ENCODE measurements at regions not wholly inside any gene's neighbourhood (a gene's known extent, or its start where the extent isn't known, plus 50 kb on each side); places are given as distances from the start of the nearest gene placed in this dataset.
A peak's percentile ranks its signal among the peaks of the same experiment; 100 is the strongest.

DNA sequence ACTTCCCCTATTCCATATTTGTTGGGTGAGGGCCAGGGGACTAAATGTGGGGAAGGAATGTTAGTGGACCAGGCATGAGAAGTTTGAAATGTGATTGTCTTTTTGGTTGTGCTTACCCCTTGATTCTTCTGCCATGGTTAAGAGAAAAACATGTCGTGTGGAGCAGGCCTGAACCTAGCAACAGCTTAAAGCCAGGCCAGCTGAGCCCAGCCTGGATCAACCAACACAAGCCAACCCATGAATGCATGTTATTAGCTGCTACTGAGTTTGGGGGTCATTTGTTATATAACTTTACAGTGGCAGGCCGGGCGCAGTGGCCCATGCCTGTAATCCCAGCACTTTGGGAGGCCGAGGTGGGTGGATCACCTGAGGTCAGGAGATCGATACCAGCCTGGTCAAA, 52.4 kb upstream of the TRIO start:
- no peak for DNase-seq

DNA sequence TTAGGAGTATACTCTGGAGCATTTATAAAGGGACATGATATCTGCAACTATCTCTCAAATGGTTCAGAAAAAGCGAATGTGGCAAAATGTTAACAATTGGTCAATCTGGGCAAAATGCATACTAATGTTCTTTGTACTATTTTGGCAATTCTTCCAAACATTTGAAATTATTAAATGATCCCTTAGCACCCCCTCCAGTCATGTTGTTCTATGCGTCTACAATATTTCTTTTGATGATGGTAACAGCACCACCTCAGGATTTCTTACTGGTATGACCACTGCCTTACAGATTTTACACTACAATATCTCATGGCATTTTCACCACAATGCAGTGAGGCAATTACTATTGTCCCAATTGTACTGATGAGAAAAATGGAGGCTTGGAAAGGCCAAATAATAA, 52.9 kb upstream of the TRIO start:
- DNase-seq: no peak

DNA sequence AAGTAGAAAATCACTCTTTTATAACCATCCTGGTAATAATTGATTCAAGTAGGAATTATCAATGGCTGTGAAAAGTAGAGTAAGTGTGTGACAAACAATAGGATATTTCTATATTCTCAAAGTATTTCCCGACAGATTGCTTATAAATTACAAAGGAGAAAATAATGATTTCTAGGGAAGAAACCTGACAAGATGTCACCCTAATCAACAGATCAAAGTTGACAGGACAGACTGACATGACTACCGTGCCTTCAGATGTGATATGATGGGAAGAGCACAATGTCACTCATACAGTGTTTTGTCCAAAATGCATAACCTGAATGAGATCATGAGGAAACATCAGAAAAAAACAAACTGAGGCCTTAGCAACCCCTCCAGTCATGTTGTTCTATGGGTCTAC, 53.9 kb upstream of the TRIO start:
- DNase-seq: no peak

DNA sequence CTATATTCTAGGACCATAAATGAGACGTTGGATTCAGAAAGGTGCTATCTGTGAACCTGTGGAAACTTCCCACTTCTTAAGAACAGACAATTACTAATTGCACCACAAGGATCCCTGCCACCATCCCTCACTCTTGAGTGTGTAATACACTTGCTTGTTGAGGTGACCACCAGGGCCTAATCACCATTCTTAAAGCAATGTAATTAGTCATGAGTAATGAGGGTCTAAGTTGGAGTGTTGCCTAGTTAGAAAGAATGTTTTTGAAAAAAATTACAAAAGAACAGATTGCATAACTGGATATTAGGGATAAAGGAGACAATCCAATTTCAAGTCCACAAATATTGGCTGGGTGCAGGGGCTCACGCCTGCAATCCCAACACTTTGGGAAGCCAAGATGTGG, 56.9 kb upstream of the TRIO start:
- no peak for DNase-seq

DNA sequence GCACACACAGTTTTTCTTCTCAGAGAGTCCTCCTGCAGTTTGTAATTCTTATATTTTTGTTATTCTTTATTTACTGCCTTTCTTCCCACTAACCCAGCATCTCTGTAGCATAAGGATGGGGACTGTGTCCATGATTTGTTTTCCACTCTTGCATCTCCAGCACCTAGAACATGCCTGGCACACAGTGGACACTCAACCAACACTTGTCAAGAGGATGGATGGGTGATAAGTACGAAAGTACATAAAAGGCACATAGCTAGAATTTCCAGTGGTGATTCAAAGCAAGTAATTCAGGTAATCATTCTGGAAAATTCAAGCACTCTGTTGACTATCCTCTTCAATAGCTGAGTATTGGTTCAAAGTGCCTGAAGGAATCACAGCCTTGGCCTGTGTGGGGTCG, 60.2 kb upstream of the TRIO start:
- no peak for DNase-seq

DNA sequence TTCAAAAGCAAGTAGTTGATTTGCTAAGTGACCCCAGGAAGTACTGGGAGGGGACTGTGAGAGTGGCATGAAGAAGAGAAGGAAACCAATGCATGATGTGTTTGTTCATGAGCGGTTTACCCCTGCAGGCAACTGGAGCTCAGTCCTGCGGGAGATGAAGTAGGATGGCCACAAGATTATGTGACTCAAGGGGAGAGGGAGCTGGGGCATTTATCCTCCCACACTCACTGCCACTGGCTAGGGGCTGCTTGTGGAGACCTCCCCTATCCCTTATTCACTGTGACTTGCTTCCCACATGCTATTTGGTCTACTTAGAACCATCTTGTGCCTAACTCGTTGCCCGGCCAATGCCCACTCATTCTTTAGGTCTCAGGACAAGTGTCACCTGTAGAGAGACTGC, 60.6 kb upstream of the TRIO start:
- no peak for DNase-seq

DNA sequence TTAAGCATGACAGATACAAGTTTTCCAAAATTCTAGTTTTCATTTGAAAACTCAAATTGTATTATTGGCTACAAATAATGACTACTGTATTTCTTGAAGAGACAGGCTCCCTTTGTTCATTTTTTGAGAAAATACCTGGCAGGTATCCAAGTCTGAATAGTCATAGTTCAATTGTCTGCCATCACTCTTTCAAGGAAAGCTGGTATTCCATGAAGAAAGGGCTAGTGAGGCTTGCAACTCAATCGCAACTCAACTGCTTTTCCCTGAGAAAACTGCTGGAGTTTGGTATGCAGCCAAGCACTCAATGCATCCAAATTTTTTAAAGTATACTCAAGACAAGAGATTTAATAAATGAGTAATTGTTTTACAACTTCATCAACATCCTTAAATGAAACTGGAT, 61.4 kb upstream of the TRIO start:
- DNase-seq: no peak

DNA sequence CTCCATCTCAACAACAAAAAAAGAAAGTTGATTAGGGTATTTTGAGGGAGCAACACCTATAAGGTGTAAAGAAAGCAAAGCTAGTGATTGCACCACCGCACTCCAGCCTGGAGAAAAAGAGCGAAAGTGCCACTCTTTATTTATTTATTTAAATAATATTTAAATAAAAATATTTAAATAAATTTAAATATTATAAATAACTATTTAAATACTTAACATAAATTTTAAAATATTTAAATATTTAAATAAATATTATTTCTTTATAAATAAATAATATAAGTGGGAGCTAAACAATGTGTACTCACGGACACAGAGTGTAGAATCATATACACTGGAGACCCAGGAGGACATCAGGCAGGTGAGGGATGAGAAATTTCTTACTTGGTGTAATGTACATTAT, 64.4 kb upstream of the TRIO start:
- no peak for DNase-seq

DNA sequence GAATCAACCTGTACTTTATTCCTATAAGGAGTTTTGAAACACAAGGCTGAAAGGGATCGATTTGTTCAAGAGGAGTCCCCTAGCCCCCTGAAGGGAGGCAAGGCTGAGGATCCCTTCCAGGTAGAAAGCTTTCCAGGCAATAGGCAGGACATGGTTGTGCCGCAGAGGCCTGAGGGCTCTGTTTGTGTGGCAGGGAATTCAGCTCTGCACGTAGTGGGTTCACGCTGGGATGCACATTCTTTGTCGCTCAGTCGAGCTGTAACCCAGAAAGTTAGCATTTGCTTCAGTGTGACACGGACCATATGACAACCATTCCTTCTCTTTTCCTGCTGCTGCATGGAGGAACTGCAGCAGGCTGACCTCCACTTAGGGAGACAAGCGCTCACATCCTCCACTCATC, 65.6 kb upstream of the TRIO start:
- DNase-seq: no peak

DNA sequence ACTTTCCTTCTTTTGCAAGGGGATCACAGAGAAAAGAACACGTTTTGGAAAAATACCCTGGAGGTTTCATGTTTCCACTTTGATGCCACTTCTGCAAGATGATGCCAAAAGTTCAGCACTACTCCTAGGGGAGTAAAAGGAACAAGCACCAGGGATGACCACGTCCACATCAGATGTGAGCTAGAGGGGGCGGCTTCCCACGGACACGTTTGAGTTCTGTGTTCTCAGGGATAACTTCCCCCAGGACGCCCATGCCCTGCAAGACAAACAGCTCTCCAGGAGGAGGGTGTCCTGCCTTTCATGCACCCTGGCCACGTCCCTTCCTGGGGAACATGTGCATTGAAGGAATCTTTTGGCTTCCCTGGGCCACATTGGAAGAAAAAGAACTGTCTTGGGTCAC, 66.6 kb upstream of the TRIO start:
- no peak for DNase-seq

DNA sequence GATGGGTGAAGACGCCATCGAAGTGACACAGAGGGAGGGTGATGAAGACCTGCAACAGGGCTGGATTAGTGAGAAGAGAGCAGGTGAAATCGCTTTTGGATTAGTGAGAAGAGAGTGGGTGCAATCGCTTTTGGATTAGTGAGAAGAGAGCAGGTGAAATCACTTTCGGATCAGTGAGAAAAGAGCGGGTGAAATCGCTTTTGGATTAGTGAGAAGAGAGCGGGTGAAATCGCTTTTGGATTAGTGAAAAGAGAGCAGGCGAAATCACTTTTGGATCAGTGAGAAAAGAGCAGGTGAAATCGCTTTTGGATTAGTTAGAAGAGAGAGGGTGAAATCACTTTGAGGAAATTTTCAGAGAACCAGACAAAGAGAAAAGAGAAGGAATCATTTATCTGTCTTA, 67.2 kb upstream of the TRIO start:
- no peak for DNase-seq

DNA sequence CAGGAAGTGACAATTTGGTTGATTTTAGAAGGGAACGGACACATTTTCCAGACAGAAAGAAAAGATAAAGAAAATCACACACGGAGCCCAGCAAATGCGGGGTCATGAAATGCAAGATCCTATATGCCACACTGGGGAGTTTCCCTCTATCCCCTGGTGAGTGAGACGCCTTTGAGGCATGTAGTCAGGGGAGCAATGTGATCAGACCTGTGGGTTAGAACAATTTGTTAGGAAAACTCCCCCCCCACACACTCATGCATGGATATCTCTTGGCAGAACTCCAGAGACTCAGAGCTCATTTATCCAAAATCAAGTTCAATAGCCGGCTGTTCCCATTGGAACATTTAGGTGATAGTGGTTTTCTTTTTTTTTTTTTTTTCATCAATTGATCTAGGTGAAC, 71.7 kb upstream of the TRIO start:
- DNase-seq: no peak

DNA sequence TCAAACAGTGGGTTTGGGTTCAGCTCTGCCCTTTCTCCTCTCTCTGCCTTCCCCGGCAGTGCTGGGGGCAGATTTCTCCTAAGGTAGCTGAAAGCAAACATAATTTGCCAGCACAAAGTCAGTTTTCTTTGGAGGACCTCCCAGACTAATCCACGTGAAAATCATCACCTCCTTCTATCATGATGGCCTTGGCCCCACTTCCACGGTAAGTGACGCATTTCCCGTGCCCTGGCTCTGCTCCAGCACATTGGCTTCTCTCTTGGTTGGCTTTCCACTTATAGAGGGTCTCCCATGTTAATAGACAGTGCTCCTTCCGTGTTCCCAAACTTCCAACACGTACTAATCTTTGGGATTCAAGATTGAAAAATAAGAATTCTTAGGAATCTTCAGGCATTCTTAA, 74.1 kb upstream of the TRIO start:
- no peak for DNase-seq

DNA sequence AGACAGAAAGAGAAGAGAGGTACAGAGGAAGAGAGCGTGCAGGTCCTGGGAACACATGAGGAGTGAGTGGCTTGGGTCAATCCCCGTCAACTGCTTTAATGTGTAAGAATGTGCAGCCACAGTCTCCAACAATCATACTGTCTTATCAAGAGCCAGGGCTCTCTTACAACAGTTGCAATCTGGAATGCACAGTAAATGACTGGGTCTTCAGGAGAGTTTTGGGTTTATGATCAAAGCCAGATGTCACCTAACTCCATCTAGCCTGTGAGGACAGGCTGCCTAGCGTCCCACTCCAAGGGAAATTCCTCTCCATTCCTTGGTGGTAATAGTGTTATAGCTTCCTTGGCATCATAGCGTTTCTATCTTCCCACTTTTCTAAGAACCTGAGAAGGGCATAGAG, 75.0 kb upstream of the TRIO start:
- no peak for DNase-seq

DNA sequence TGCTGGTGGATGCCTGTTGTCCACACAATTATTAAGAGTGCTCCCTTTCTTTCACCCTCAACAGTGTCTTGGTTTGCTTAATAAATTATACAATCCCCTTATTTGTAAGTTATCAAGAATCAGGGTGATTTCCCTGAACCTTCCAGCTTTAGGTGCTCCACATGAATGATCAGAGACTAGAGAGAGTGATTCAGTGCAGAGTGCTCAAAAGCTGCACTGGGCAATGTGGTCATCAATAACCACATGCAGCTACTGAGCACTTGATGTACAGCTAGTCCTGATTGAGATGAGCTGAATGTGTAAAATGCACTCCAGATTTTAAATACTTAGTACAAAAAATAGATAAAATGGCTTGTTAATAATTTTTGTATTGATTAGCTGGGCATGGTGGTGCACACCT, 76.8 kb upstream of the TRIO start:
- DNase-seq: no peak

DNA sequence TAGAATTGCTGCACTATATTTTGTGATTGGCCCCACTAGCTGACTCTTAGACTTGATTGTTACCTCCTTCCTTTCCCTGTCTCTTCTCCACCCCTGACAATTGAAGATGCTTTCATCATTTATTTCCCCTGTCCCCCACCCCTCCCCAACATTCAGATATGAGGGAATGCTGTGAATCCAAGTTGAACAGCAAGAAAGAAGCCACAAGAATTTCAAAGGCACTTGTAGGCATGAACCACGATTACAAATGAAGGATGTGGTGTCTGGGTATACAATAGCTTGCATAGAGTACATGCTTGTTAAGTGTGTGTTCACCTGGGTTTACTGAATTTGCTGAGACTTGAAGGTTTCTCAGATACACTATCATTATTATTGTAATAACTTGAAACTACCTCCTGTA, 78.3 kb upstream of the TRIO start:
- DNase-seq: no peak

DNA sequence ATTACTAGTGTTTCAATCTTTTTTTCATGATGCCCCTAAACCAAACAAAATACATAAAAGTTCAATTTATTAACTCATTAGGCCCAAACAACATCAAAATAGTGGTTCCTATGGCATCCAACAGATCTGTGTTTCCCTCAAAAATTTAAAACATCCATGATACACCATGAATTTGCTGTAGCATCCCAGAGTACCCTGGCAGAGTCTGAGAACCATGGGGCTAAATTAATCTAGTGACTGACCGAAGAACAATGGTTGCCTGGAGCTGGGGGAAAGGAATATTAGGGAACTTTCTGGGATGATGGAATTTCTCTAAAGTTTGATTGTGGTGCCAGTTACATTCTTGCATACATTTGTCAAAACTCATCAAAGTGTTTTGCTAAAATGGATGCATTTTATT, 79.5 kb upstream of the TRIO start:
- no peak for DNase-seq

DNA sequence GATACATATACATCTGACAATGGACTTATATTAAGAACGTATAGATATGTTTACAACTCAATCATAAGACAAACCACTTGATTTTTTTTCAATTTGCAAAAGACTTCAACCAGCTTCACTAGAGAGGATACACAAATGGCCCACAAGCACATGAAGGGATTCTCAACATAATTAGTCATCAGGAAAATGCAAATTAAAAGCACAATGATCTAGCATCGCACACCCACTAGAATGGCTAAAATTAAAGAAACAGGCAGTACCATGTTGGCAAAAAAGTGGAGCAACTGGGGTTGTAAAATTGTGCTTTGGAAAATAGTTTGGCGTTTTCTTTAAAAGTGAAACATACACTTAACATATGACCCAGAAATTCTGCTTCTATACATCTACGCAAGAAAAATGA, 80.0 kb upstream of the TRIO start:
- DNase-seq: no peak

DNA sequence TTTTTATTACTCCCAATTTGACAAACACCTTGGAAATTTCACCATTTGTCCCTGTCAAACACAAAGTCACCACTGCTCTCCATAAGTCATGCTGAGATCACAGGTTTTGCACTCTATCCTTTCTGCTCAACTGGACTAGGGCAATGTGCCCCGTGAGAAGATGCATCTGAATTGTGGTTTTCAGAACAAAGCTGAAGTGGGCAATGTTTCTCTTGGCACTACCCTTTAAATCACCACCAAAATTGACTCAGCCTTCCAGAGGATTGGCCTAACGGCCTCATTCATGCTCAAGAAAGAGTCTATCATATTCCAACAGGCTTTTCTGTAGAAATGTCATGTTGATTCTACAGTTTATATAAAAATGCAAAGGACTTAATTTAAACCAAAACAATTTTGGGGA, 81.0 kb upstream of the TRIO start:
- DNase-seq: no peak

DNA sequence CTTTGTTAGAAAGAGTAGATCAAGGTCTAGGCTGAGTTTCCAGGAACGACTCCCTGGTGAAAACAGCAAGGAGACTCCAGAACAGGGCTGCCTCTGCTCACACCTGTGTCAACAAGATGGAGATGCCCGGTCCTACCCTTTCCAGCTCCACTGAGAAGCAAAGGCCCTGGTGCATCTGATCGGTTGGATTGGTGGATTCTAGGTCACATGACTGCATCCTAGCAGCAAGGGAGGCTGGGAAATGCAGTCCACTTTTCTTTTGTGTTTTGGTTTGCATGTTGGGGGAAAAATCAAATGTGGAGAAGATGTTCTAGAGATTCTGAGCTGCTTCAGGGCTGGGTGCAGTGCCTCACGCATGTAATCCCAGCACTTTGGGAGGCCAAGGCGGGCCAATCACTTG, 82.0 kb upstream of the TRIO start:
- no peak for DNase-seq

DNA sequence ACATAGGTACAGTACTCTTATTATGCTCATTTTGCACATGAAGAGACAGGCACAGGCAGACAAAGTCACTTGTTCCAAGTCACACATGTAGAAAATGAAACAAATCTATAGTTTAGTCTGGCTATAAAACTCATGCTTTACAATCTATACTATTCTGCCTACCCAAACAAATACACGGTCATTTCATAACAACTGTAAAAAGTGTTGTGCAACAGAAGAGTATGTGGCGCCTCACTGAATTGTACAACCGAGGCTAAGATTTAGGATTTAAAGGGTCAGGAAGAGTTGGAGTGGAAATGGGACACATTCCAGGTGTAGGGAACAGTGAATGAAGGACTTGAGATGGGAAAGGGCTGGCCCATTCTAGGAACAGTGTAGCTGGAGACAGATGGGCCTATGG, 82.9 kb upstream of the TRIO start:
- DNase-seq: no peak

DNA sequence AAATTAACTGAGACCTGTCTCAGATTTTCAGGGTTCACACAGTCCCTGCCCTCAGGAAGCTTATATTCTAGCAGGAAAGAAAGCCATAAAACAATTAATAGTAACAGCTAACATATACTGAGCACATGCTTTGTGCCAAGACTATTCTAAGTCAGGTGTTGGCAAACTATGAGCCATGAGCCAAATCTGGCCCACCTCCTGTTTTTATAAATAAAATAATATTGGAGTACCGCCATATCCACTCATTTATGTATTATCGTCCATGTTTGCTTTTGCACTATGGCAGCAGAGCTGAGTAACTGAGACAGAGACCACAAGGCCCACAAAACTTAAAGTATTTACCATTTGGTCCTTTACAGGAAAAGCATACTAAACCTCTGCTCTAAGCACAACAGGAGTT, 83.3 kb upstream of the TRIO start:
- DNase-seq: no peak

DNA sequence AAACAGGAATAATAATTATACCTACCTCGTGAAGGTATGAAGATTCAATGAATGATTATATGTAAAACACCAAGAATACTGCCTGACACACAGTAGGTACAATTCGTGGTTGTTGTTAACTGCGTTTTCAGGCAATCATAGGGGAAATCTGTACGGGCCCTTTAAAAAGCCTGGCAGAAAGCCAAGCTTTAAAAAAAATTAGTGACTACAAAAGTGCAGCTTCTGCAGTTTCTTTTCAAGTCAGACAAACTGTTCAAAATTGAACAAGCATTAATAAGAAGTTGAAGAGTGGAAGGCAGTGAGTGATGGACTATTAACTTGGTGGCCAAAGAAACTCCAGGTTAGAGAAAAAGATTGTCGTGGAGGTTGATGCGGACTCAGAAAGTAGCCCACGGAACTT, 85.9 kb upstream of the TRIO start:
- peak in 1 of 2 experiments; percentile 31 for DNase-seq

DNA sequence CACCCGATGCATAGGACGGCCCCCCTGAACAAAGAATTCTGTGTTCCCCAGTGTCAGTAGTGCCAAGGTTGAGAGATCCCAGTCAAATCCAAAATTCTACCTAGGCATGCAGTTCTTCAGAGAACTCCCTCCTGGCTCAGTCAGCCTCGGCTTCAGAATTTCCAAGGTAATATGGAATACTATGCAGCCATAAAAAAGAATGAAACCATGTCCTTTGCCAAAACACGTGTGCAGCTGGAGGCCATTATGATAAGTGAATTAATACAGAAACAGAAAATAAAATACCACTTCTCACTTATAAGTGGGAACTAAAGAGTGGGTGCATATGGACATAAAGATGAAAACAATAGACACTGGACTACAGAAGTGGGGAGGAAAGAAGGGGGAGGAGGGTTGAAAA, 87.1 kb upstream of the TRIO start:
- no peak for DNase-seq

DNA sequence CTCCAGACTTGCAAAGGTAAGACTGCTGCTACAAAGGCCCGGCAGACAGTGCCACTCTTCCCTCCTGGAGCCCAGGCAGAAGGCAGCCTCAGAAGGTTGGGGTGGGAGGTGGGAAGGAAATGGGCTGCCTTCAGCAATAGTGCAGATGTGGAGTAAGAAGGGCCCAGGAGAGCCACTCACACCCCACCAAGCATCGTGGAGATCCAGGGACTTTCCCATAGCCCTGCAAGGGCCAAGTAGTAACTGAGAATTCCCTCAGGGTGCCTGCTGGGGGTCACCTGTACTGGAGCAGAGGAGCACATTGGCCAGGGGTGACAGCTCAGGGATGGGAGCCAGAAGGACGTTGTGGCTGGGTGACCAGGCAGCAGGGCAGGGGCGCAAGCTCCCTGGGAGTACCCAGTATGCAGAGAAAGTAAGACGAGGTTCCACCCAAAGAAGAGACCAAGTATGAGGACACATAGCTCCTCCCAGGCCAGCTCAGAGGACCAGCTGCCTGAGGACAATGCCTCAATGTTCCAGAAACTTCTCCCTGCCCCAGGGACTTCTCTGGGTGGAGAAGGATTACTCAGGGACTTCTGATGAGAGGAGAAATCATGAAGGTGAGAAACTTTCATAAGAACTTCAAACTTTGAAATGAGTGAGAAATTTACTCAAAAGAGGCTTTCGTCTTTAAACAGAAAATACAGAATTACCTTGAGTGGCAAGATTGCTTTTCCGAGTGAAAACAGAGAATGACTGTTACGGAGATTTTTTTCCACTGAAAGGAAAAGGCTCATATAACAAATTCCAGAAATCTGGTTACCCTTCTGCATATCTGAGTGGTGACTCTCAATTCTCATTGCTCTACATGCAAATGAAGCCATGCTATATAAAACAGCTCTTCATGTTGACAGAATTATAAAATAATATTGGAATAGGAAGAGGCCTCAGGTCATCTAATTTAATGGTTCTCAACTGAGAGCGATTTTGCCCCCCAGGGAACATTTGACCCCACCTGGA, 87.9 kb upstream of the TRIO start:
- no peak for DNase-seq
